ENCODE measurements at regions not wholly inside any gene's neighbourhood (a gene's known extent, or its start where the extent isn't known, plus 50 kb on each side); places are given as distances from the start of the nearest gene placed in this dataset.
"Not testable (repeated sequence)": the region's sequence is repeated elsewhere in the genome, so short reads cannot be mapped to it uniquely, and the experiment has no call there.

GRCh38 chr10:27344568-27345454, 104.2 kb upstream of the ACBD5 start:
- DNase-seq = no peak

GRCh38 chr10:27341001-27341400, 100.4 kb upstream of the ACBD5 start:
- peak; percentile 38 to 69 for DNase-seq

GRCh38 chr10:27335246-27335645, 94.6 kb upstream of the ACBD5 start:
- not testable (repeated sequence) for DNase-seq

- DNase-seq = no peak
These were observed 89.5 kb upstream of the ACBD5 start for GRCh38 chr10:27330074-27330473.

GRCh38 chr10:27328946-27329345, 88.3 kb upstream of the ACBD5 start:
- no peak for DNase-seq

GRCh38 chr10:27326748-27327147, 86.2 kb upstream of the ACBD5 start:
- not testable (repeated sequence) for DNase-seq

GRCh38 chr10:27319752-27320431, 79.3 kb upstream of the ACBD5 start:
- DNase-seq = no peak

GRCh38 chr10:27319139-27319538, 78.5 kb upstream of the ACBD5 start:
- not testable (repeated sequence) for DNase-seq

GRCh38 chr10:27315082-27315481, 74.5 kb upstream of the ACBD5 start:
- DNase-seq = not testable (repeated sequence)

GRCh38 chr10:27313586-27313985, 73.0 kb upstream of the ACBD5 start:
- DNase-seq = not testable (repeated sequence)

GRCh38 chr10:27312854-27313253, 72.3 kb upstream of the ACBD5 start:
- DNase-seq = no peak

- not testable (repeated sequence) for DNase-seq
These were observed 71.2 kb upstream of the ACBD5 start for GRCh38 chr10:27311809-27312208.

GRCh38 chr10:27298522-27298850, 57.9 kb upstream of the ACBD5 start:
- DNase-seq = not testable (repeated sequence)

- no peak for DNase-seq
These were observed 57.4 kb upstream of the ACBD5 start for GRCh38 chr10:27297844-27298521.

GRCh38 chr10:27296285-27296684, 55.7 kb upstream of the ACBD5 start:
- DNase-seq = not testable (repeated sequence)

GRCh38 chr10:27291253-27291895, 50.8 kb upstream of the ACBD5 start:
- not testable (repeated sequence) for DNase-seq
